ACC112 (cell line): ENCODE measurements at regions not wholly inside any gene's neighbourhood (a gene's known extent, or its start where the extent isn't known, plus 50 kb on each side); places are given as distances from the start of the nearest gene placed in this dataset.

Source experiments
- H2AFZ ChIP-seq: fragments of 200-600 bp; sonication (generic); one replicate; pipeline ENCODE4 v1.6.0; 2017; ENCODE audit warnings: antibody characterized with exemption, low read length; ENCODE audit not compliant: unreplicated experiment
- H3K27ac ChIP-seq: fragments of 200-600 bp; sonication (generic); 2 replicates; pipeline ENCODE4 v1.5.1; 2014; ENCODE audit warnings: low read depth, mild to moderate bottlenecking, antibody characterized with exemption, low read length, moderate library complexity
- H3K27me3 ChIP-seq: fragments of 200-600 bp; sonication (generic); 2 replicates; pipeline ENCODE4 v1.6.1; 2014; ENCODE audit warnings: mild to moderate bottlenecking, antibody characterized with exemption, low read length, moderate library complexity, mixed read lengths; ENCODE audit not compliant: insufficient read depth
- H3K36me3 ChIP-seq: fragments of 200-600 bp; sonication (generic); 2 replicates; pipeline ENCODE4 v1.6.1; 2016; ENCODE audit warnings: mild to moderate bottlenecking, antibody characterized with exemption, low read length, moderate library complexity, mixed read lengths; ENCODE audit not compliant: insufficient read depth
- H3K4me1 ChIP-seq: fragments of 200-600 bp; sonication (generic); one replicate; pipeline ENCODE4 v1.6.1; 2016; ENCODE audit warnings: low read length, mixed read lengths; ENCODE audit not compliant: insufficient read depth, unreplicated experiment, control insufficient read depth
- H3K4me3 ChIP-seq: fragments of 200-600 bp; sonication (generic); 2 replicates; pipeline ENCODE4 v1.5.1; 2014; ENCODE audit warnings: mild to moderate bottlenecking, low read depth, low read length
- H3K79me2 ChIP-seq: fragments of 200-600 bp; sonication (generic); one replicate; pipeline ENCODE4 v1.6.0; 2016; ENCODE audit warnings: low read length; ENCODE audit not compliant: control insufficient read depth, unreplicated experiment, insufficient read depth

- Histone ChIP-seq H3K36me3 (no peaks in the 10 kb centered on the region), H2AFZ (no peak overlapping the region), H3K79me2 (no peaks in the 10 kb centered on the region), H3K27me3 (no peaks in the 10 kb centered on the region), H3K27ac (no peak overlapping the region), H3K4me3 (no peak overlapping the region), H3K4me1 (no peaks in the 10 kb centered on the region)
These were observed 171.4 kb upstream of the SPATS2L start for GRCh38 chr2:200135082-200135481.

DNA sequence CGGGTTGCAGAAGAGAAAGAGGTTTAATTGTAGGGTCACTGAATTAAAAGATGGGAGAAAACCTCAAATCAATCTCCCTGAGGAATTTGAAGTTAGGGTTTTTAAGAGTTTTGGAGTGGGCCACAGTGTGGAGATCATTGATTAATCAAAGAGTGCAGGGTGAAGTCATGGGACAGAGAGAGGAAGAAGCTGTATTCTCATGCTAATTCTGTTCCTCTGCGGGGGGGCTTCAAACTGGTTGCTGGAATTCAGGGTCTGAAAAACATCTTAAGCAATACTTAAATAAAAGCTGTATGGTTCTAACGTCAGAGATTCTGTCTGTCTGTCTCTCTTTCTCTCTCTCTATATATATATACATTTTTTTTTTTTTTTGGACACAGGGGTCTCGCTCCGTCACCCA, 169.8 kb upstream of the SPATS2L start:
- H3K4me3 ChIP-seq, result no peak overlapping the region
- no peak overlapping the region for H2AFZ ChIP-seq
- no peaks in the 10 kb centered on the region for H3K4me1 ChIP-seq
- H3K27me3 ChIP-seq, result no peaks in the 10 kb centered on the region
- H3K36me3 ChIP-seq, result no peaks in the 10 kb centered on the region
- H3K79me2 ChIP-seq, result no peaks in the 10 kb centered on the region
- H3K27ac ChIP-seq, result no peak overlapping the region

GRCh38 chr2:200137271-200137670, 169.2 kb upstream of the SPATS2L start:
- Histone ChIP-seq H3K79me2 (no peaks in the 10 kb centered on the region), H2AFZ (no peak overlapping the region), H3K36me3 (no peaks in the 10 kb centered on the region), H3K4me3 (no peak overlapping the region), H3K4me1 (no peaks in the 10 kb centered on the region), H3K27ac (no peak overlapping the region), H3K27me3 (no peaks in the 10 kb centered on the region)

DNA sequence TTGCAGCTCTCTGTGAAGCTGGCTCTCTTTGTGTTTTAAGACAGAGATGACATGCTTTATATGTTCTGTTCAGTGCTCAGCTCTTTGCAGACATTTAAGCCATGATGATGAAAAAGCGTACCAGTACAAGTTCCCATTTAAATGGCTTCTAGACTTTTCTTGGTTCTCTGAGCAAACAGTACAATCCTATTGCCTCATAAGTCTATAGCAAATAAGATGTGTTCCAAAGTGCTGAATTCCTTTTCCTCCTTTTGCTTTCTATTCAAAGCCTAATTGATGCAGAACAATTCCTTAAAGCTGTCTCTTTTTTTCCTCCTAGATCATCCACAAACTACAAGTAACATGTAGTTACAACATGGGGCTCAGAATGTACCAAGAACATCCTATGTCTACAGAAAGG, 168.8 kb upstream of the SPATS2L start:
- H3K27me3 ChIP-seq, result no peaks in the 10 kb centered on the region
- H3K36me3 ChIP-seq, result no peaks in the 10 kb centered on the region
- H2AFZ ChIP-seq, result no peak overlapping the region
- H3K27ac ChIP-seq, result no peak overlapping the region
- no peaks in the 10 kb centered on the region for H3K4me1 ChIP-seq
- no peak overlapping the region for H3K4me3 ChIP-seq
- no peaks in the 10 kb centered on the region for H3K79me2 ChIP-seq

DNA sequence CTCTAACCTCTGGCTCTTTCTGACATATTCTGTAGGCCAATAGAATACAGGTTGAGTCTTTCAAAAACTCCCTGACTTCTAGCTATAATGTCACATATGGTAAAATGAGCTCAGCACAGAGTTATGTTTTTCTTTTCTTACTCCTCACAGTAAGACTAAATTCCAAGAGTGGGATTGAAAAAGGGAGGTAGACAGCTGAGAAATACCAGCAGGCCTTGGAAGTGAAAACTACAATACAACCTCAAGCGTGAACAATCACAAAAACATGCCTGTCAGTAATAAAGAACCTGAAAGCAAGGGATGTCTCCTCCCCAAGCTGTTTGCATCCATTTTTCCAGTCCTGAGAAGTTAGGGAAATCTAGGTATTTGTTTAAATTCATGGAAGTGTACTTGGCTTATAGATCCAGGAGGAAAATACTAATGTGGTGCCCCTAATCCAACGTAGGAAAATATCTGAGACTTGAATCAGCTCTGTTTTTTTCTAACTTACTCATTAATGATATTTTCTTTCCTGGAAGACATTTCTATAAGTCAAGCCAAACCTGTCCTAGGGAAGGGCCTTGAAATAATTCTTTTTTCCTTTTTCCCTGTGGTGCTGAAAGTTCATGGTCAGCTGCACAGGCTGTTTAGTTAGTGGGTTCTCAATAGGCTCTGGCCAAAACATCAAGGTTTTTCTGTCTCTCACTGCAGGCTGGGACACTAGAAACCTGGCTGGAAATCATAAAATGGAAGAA, 167.9 kb upstream of the SPATS2L start:
- Histone ChIP-seq H2AFZ (no peak overlapping the region), H3K36me3 (no peaks in the 10 kb centered on the region), H3K4me1 (no peaks in the 10 kb centered on the region), H3K27me3 (no peaks in the 10 kb centered on the region), H3K4me3 (no peak overlapping the region), H3K27ac (no peak overlapping the region), H3K79me2 (no peaks in the 10 kb centered on the region)

- H3K27ac ChIP-seq, result no peak overlapping the region
- H3K4me1 ChIP-seq, result no peaks in the 10 kb centered on the region
- no peak overlapping the region for H3K4me3 ChIP-seq
These were observed 161.9 kb upstream of the SPATS2L start for GRCh38 chr2:200144571-200144970.

DNA sequence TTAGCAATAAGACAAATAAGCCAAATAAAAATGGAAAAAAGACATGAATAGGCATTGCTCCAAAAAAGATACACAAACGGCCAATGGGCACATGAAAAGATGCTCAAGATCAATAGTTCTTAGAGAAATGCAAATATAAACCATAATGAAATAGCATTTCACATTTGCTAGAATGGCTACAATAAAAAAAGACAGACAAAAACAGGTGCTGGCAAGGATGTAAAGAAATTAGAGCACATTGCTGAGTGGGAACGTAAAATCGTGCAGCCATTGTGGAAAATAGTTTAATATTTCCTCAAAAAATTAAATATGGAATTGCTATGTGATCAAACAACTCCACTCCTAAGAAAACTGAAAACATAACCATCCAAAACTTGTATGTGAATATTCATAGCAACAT, 160.0 kb upstream of the SPATS2L start:
- H3K4me3 ChIP-seq, result no peak overlapping the region
- no peak overlapping the region for H2AFZ ChIP-seq
- no peaks in the 10 kb centered on the region for H3K27me3 ChIP-seq
- H3K27ac ChIP-seq, result no peak overlapping the region
- H3K79me2 ChIP-seq, result no peaks in the 10 kb centered on the region
- no peaks in the 10 kb centered on the region for H3K4me1 ChIP-seq
- H3K36me3 ChIP-seq, result no peaks in the 10 kb centered on the region

More at GRCh38 chr2:200144571-200144970, 161.9 kb upstream of the SPATS2L start:
- Histone ChIP-seq H3K36me3 (no peaks in the 10 kb centered on the region), H3K79me2 (no peaks in the 10 kb centered on the region), H2AFZ (no peak overlapping the region), H3K27me3 (no peaks in the 10 kb centered on the region)

DNA sequence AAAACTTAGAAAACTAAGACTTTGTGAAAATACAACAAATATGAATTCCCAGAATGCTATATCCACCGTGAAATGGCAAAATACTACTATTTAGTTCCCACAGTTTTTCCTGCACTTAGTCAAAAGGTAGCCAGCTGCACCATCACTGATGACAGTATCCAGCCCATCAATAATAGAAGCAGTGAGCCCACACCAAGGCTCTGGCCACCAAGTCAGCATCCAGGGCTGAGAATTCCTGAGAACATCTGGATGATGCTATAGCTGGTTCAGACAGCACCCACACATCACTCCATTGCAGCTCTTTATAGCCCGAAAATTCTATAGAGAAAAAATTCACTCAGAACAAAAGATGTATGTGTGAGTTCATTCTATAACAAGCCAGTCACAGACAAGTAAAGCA, 159.1 kb upstream of the SPATS2L start:
- Histone ChIP-seq H3K4me3 (no peak overlapping the region), H3K79me2 (no peaks in the 10 kb centered on the region), H3K27me3 (no peaks in the 10 kb centered on the region), H3K27ac (no peak overlapping the region), H2AFZ (no peak overlapping the region), H3K36me3 (no peaks in the 10 kb centered on the region), H3K4me1 (no peaks in the 10 kb centered on the region)

DNA sequence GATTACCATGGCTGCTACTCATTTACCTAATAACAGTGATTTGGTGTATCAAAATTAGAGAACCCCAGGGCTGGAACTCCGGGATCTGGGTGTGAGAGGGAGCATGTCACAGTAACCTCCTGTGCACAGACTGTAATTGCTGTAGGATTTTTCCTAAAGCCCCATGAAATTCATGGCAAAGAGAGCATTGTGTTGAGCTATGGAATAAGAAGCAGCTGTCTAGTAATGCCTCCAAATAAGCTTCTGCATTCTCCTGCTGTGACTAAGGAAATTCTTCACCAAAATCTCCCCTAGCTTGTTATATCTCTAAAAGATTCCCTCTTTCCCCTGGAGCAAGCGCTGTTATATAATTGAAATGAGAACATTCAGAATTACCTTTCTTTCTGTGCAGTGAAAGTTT, 158.1 kb upstream of the SPATS2L start:
- no peak overlapping the region for H3K27ac ChIP-seq
- no peaks in the 10 kb centered on the region for H3K27me3 ChIP-seq
- H2AFZ ChIP-seq, result no peak overlapping the region
- no peaks in the 10 kb centered on the region for H3K4me1 ChIP-seq
- no peaks in the 10 kb centered on the region for H3K36me3 ChIP-seq
- no peak overlapping the region for H3K4me3 ChIP-seq
- no peaks in the 10 kb centered on the region for H3K79me2 ChIP-seq

- H3K4me3 ChIP-seq, result no peak overlapping the region
- H2AFZ ChIP-seq, result no peak overlapping the region
- no peak overlapping the region for H3K27ac ChIP-seq
- H3K4me1 ChIP-seq, result no peaks in the 10 kb centered on the region
- H3K27me3 ChIP-seq, result no peaks in the 10 kb centered on the region
- no peaks in the 10 kb centered on the region for H3K36me3 ChIP-seq
- H3K79me2 ChIP-seq, result no peaks in the 10 kb centered on the region
These were observed 155.9 kb upstream of the SPATS2L start for GRCh38 chr2:200150411-200151086.

DNA sequence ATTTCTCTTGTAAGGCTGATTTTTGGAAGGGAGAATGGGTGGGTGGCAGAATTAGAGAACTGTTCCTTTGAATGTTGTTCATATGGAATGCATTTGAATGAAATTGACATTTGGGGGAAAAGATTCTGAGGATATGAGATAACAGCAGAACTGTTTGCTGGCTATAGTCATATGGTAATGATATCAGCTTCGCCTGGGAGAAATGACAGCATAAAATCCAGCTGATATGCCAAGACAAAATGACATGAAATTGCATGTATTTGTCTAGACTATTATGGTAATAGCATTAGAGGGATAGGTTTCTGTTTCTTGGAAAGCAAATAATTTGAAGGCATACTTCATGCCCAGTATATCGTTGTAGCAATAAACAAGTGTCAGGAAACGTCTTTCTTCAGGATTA, 150.8 kb upstream of the SPATS2L start:
- Histone ChIP-seq H2AFZ (peak overlapping the region; percentile 69), H3K4me1 (peaks cover 30% of the 10 kb centered on the region), H3K4me3 (peak overlapping the region; percentile 73), H3K79me2 (no peaks in the 10 kb centered on the region), H3K27me3 (no peaks in the 10 kb centered on the region), H3K27ac (peak overlapping the region; percentile 48; the same call in 1 of the 2 replicates), H3K36me3 (no peaks in the 10 kb centered on the region)
